Stimulated activated CD8-positive, alpha-beta memory T cell treated with anti-CD3 and anti-CD28 coated beads, Interleukin-2, amount 100 ng/mL, for 48 hours (primary cell): ENCODE measurements at regions not wholly inside any gene's neighbourhood (a gene's known extent, or its start where the extent isn't known, plus 50 kb on each side); places are given as distances from the start of the nearest gene placed in this dataset.

Experiments used
- DNase-seq, 2 donors: peaks; one replicate each; pipeline ENCODE4 v3.0.0-alpha.2; 2020; ENCODE audit warnings: low read depth in 2 of 2

DNA sequence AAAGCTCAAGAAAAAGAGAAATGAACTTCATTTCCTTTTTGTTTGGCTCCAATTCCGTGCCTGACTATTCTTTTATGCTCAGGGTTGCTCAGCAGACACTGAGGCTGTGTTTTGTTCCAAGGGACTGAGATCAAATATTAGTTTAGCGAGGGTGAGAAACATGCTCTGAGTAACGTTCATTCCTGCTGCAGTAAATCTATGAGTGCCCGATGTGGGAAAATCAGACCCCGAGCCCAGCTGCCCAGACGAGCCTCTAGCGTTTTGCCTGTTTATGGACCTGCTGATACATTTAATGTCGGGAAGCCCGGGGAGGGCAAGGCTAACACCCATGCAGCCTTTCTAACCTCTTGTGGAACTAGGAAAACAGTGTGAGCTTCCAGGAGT, 119.2 kb downstream of the VAPA start:
- DNase-seq = no peak

DNA sequence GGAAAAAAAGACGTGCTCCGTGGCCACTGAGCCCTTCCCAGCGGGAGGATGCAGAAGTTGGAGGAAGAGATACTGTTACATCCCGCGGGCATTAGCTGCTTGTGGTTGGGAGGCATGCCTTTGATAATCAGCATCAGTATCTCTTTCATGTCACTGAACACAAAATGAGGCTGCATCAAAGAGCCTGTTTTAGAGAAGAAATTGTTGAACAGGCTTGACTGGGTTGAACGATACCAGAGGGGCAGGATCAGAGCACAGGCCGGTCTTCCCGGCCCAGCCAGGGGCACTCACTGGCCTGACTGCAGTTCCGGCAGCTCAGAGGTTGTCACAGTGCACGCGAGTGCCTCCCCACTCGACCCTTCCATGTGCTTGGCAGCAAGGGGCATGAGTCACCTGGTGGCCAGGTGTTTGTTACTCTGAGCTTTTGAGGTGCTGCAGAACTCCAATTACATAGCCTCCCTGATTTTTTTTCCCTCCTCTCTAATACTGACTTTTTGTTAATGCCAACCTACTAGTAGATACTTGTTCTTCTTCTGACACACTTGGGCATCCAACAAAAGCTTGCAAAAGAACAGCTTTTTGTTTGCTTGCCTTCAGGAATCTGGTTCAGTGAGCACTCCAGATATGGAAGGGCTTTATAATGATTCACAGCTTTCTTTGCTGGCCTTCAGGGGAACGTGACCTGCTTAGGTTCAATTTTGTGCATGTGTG, 121.6 kb downstream of the VAPA start:
- DNase-seq = no peak

DNA sequence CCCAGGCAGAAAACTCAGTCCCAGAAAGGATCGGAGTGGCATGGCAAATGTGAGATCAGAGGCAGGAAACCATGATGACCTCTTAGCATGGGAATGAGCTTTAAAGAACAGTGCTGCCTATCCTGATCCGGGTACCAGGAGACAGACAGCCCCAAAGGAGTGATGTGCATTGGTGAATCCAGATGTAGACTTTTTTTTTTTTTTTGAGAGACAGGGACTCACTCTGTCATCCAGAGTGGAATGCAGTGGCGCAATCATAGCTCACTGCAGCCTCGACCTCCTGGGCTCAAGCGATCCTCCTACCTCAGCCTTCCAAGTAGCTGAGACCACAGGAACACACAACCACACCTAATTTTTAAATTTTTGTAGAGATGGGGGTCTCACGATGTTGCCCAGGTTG, 122.7 kb downstream of the VAPA start:
- no peak for DNase-seq

DNA sequence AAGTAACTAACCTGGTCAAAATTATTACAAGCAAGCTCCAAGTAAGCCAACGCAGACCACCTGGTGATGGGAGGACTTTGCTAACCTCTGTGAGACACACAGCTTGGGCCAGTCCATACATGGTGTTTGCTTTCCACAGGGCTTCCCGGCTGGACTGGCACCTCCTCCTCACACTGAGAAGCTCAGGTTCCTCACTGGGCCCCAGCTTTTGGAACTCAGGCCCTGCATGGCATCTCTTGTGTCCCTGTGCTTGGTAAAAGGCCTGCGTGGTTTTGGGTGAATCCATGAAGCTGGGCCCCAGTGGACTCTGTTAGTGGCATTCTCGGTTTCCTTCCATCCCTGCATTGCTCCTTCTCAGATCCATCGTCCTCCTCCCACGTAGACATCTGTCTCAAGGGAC, 123.4 kb downstream of the VAPA start:
- DNase-seq = no peak

DNA sequence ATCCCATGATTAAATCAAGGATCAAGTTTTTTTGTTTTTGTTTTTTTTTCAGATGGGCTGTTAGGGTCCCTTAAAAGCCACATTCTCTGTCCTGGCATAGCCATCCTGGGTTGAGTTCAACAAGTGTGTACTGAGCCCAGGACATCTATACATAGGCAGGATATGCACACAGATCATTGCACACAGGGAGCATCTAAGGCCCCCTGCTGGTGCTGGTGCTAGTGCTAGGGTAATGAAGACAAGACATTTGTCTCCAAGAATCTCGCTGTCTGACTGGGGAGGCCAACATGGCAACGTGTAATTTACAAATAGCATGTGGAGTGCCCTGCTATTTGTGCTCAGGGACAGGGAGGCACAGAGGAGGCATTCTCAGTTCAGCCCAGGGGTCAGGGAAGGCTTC, 124.5 kb downstream of the VAPA start:
- no peak for DNase-seq

DNA sequence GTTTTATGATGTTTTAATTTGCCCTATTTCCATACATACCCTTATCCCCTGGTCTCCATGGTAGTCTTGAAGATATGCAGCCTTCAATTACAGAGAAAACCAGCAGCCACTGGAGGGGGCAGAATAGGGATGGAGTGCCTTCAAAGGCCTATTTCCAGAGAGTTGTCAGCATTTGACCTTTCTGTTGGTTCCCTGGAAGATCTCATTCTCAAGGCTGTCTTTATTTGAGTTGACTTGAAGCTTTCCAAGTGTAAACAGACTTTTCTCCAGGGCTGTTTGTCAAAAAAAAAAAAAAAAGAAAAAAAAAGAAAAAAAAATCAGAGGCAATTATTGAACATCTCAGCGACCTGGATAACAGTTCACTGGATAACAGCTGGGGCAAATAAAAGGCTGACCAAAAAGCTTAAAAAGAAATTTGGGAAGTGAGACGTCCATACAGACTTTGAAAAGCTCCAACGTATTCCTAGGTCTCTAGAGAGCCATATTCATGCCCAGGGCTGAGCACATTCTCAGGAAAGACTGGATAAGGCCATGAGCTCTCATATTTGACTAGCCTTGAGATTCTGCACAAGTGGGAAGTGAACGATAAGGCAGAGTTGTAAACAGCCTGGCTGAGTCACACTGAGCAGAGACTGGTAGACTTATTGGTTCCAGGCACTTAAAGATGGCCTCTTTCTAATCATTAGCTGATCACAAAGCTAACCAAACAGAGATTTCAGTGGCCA, 126.6 kb downstream of the VAPA start:
- DNase-seq = no peak

DNA sequence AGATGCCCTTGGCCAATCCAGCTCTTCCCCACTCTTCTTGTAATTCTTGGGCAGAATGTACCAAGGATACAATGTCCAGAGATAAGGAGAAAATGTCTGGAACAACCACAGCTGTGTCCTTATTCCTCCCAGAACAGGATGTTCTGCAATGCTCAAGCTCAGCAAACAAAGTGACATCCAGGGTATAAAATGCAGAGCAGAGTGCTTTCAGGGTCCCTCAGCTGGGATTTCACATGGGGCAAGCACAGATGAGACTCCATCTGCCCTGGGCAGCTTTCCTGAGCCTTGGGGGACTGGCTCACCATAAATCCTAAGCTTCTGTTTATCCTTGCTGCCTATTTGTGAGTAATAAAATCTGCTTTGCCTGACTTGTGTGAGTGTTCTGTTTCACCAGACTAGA, 127.4 kb downstream of the VAPA start:
- DNase-seq = no peak

DNA sequence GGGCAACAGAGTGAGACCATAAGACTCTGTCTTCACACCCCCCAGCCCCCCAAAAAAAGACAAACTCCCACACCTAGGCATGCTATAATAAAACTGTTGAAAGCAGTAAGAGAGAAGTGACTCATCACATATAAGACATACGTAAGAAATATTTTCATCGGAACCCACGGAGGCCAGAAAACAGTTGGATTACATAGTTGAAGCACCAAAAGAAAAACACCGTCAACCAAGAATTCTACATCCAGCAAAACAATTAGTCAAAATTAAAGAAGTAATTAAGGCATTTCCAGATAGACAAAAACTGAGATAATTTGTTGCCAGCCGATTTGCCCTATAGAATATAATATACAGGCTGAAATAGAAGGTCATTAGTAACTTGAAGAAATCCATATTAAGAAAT, 128.7 kb downstream of the VAPA start:
- no peak for DNase-seq

DNA sequence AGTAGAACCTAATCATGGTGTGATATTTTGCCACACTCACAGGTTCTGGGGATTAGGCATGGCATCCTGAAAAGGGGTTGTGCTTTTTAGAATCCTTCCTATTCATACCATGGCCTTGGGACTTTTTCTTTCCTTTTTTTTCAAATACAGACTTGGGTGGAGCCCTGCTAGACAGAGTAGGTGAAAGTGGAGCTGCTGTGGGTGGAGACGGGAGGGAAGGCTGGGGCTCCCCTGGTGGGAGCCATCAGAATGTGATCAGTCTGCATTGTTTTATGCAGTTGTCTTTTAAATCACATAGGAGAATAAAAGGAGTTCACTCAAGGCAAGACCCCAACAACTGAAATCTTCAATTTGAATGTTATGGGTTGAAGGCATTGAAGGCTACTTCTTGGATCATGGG, 130.2 kb downstream of the VAPA start:
- DNase-seq = no peak

DNA sequence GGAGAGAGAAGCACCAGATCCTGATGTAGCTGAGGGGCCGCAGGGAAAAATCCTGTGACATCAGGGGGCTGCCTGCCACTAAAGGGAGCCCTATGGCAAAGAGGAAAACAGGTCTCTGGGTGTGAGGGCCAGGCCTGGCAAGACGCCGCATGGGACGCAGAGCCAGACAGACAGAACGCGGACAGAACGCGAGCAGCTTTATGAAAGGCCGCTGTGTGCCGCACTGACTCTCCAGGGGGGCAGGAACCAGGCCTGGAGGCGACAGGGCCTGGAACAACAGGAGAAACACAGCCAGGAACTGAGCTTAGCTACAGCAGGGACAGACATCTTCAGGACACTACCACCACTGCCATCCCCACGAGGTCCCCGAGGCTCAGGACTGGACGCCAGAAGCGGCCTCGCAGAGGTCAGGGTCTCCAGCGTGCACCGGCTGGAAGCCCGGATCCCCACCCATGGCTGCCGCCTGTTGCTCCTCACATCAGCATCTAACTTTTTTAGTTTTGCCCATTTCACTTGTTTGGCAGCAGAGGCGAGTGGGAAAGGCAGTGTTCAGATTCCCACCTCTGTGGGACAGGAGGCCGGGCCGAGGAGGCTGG, 131.6 kb downstream of the VAPA start:
- no peak for DNase-seq

DNA sequence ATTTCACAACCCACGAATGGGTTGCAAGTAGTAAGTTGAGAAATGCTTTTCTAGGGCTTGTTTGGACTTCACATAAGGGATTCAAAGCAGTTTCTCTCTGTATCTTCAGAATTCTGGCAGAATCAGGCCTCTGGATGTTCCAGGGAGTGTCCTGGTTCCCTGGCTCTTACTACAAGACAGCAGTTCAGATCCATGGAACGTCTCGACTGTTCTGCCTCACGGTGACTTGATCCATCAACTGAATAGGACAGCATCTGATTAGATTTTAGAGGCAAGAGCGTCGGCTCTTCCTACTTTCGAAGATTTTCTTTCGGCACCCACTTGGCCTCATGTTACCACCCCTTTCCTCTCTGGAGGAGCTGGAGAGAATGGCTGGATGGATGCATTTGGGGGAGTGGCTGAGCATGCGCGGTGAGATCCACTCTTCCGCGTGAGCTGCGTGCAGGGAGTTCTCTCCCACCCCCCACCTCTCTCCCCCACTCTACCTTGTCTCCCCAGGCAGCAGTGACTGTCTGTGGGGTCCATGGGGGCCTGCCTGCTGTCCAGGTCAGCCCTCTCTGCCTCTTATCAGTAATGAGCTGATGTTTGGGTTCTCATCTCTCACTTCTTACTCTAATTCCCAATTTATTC, 132.5 kb downstream of the VAPA start:
- DNase-seq = no peak

DNA sequence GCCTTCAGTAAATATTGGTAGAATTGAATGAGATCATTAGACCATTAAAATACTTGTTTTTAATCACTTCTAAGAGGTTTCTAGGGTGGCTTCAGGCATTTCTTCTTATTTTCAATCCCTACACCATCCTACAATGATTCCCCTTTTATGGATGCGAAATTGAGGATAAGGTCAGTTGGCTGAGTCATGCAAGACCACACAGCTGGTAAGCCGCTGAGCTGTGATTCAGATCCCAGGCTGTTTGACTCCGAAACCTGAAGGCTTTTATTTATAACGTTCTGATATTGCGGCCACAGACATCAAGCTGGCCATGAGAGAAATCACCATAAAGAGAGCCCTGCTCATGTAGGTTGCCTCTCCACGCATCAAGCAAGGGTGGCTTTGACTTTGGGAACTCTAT, 133.4 kb downstream of the VAPA start:
- DNase-seq = no peak

DNA sequence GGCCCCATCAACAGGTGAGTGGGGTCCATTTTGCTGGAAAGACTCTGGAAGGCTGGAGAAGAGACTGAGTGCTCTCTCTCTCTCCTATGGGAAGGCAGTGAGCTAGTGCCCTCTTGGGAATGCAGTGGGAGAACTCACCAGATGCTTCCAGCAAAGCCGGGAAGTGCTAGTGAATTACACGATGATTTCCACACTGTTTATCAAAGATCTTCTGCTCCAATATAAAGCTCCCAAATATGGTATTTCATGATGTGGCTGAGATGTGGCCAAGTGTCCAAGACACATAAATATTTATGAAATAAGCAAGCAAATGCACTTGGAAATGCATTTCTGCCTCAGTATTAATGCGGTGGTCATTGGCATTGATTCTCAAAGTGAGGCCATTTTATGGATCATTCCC, 135.9 kb downstream of the VAPA start:
- no peak for DNase-seq

DNA sequence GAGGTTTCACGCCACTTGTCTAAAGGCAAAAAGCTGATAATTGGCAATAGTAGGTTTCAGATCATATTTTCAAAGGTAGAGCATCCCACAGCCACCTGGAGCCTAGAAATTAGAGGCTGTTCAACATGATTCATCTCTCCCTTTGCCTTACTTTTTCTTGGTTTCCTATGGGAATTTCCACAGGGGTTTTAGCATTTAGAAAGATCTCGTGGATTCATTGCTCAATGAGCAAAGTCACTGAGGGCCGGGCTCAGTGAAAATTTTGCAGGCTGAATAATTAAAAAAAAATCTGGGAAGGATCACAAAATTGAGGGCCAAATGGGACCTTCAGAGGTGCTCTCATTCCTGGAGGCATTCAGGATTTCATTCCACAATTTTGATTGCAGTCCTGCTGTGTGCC, 137.1 kb downstream of the VAPA start:
- DNase-seq = no peak

DNA sequence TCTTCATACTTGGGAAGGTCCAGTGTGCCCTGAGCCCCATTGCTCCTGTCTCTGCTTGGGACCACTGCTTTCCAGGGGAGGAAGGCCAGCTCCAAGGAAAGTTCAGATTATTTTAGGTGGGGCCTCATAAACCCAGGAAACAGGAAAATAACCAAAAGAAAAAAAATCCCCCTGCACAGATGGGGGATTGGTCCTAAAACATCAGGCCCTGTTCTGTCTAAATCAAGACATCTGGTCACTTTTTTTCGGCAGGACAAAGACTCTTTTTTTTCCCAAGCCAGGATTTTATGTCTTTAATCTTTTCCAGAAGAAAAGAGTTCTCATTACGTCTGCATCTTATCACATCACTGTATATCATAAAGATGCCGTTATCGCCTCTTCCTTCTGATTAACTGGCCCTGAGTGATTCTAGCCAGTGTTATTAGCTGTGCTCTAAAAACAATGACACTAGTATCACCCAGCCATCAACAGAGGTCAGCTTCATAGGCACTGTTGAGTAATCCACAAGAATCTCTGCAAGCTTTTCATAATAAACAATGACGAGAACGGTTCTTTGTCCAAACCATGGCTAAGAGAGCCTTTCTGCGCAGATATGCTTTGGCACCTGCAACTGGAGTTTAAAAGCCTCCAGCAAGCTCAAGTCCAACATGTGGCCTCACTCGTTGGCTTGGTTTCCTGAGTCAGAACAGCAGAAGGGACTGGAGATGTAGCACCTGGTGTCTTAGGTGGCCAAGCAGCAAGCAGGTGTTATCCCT, 138.2 kb downstream of the VAPA start:
- DNase-seq = no peak

DNA sequence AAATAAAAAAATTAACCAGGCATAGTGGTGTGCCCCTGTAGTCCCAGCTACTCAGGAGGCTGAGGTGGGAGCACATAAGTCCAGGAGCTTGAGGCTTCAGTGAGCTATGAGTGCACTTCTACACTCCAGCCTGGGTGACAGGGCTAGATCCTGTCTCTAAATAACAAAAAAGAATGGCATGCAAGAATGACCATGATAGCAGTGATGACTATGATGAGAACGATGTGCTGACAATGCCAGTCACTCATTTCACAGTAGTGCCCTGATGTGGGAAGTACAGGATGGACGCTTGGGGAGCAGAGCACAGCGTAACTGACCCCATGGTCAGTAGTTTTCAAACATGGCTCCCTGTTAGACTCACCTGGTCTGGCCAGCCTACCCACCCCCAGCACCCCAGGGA, 139.1 kb downstream of the VAPA start:
- no peak for DNase-seq

DNA sequence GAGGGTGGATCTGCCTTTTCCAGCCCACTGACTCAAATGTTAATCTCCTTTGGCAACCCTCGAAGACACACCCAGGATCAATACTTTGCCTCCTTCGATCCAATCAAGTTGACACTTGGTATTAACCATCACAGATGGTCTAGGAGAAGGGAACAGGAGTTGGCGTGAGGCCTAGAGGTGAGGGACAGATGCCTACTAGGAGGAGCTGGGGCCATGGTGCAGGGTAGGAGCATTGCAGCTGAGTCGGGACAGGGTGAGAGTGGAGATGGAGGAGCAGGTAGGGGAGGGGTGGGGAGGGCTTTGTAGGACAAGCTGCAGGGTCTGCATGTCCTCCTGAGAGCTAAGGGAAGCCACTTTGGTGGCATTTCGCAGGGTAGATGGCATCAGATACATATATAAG, 140.0 kb downstream of the VAPA start:
- no peak for DNase-seq

DNA sequence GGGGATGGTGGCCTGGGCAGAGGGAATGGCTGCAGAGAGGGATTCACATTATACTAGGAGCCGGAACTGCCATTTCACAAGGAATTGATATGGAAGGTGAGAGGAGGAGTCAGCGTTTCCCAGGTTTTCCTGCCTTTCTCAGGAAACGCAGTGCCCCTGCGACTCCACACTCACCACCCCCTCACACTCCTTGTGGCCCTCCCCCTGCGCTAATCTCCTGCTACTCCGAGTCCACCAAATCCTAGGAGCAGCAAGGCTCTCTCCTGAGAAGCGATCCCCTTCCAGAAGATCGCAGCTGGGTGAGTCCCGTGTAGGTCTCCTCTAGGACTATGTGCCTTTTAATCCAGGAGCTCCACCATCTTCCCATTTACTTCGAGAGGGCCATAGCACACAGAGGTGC, 140.6 kb downstream of the VAPA start:
- DNase-seq = no peak

DNA sequence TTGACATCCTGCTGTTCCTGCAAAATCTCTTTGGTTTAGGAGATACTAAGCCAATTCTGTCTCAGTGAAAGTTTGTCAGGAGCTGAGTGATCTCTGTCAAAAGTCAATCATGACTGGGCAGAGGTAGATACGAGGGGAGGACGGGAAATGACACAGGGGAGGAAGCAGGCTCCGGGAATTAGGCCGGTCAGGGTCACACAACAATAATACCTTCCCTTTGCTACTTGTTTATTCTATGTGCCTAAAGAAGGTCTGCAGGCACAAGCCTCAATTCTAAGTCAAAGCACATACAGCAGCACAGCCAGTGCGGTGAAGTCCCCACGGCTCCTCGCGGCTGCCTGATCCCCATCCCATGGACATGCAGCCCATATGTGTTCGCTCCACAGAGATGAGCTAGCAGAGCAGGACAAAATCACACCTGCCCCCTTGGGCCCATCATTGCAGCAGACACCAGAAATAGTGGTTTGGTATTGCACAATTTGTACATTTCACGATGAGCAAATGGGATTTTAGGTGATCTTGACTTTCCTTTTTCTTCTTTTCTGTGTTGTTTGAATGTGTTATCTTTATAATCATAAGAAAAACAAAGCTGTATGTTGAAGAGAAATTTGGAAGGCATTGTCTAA, 141.4 kb downstream of the VAPA start:
- no peak for DNase-seq

DNA sequence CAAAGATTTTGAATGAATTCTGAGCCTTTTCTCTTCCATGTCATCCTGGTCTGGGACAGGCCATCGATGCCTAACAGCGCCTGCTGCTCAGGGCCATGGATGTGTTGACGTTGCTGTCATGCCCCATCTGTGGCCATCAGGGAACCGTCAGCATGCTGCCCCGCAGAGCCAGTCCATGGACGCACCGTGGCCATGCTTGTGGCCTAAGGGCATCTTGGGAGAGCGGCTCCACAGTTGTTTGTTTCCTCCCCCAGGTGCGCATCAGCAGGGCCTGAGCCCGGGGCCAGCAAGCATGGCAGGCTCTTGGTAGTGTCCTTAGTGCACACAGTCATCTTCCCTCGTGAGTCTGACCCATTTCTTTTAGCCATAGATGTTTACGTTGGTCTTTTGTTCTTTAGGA, 142.7 kb downstream of the VAPA start:
- DNase-seq = no peak

DNA sequence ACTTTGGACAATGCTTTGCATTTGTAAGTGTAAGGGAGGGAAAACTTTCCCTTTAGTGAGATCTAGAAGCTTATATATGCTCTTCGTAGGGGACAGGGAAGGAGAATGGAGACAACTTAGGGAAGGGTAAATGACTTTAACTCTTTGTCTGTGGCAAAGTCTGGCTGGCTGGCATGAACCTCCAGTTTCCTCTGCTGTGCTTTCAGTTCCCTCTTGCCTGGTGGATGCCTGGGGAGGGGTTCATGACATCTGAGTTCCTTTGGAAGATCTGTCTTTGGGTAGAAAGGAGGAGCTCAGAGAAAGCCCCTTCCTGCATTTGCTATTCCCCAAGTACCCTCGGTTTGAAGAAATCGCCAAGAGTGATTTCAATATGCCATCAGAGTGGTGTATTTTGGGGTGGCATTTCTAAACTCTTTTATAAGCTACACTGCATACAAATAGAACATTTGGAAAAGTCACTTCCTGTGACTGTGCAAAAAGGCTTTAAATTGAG, 143.6 kb downstream of the VAPA start:
- no peak for DNase-seq
